Lower leg skin (tissue), 4 donors: ENCODE measurements at regions not wholly inside any gene's neighbourhood (a gene's known extent, or its start where the extent isn't known, plus 50 kb on each side); places are given as distances from the start of the nearest gene placed in this dataset.
A peak's percentile ranks its signal among the peaks of the same experiment; 100 is the strongest.
"Not testable (repeated sequence)": the region's sequence is repeated elsewhere in the genome, so short reads cannot be mapped to it uniquely, and the experiment has no call there.

ENCODE experiments used
- DNase-seq, 2 donors: peaks; one replicate each; pipeline ENCODE4 v3.0.0-alpha.2; 2019; ENCODE audit warnings: low spot score in 2 of 2
- H3K4me3 ChIP-seq: fragments of 200-600 bp; sonication (generic); 2 replicates; pipeline ENCODE4 v1.5.1; 2017; ENCODE audit warnings: mild to moderate bottlenecking, low read depth; ENCODE audit not compliant: poor library complexity, severe bottlenecking
- POLR2A ChIP-seq, 2 donors: fragments of 450-650 bp; IDR thresholded peaks; one replicate each; pipeline ENCODE4 v1.6.1; 2016 to 2017; ENCODE audit warnings: antibody characterized with exemption in 2 of 2, mild to moderate bottlenecking in 1 of 2, moderate library complexity in 1 of 2
- WGBS, 2 donors: methylation state at CpG; one replicate each; pipeline ENCODE4 v1.1.5; 2018; 5-methylcytosine and 5-hydroxymethylcytosine counted together
- intact Hi-C: fragments of 100-400 bp; cut with DNase I; formaldehyde crosslinking; loops from one replicate; pipeline ENCODE4 v1.15.0; 2023; ENCODE audit warnings: low total_unique reads
- TF ChIP-seq, protein P1 (sequence below), 3 donors: fragments of 450-650 bp; IDR thresholded peaks; one replicate each; pipeline ENCODE4 v1.5.1; 2016; ENCODE audit warnings: antibody characterized with exemption in 3 of 3, mild to moderate bottlenecking in 3 of 3, moderate library complexity in 2 of 3

GRCh38 chr21:31801551-31802219 is 69.8 kb upstream of the SCAF4 start:
- H3K4me3 ChIP-seq, result no peak overlapping the region
- WGBS, 2 donors, result 61 to 74% methylated on average over 10 of the region's 10 CpGs
- TF ChIP-seq, protein P1, sequence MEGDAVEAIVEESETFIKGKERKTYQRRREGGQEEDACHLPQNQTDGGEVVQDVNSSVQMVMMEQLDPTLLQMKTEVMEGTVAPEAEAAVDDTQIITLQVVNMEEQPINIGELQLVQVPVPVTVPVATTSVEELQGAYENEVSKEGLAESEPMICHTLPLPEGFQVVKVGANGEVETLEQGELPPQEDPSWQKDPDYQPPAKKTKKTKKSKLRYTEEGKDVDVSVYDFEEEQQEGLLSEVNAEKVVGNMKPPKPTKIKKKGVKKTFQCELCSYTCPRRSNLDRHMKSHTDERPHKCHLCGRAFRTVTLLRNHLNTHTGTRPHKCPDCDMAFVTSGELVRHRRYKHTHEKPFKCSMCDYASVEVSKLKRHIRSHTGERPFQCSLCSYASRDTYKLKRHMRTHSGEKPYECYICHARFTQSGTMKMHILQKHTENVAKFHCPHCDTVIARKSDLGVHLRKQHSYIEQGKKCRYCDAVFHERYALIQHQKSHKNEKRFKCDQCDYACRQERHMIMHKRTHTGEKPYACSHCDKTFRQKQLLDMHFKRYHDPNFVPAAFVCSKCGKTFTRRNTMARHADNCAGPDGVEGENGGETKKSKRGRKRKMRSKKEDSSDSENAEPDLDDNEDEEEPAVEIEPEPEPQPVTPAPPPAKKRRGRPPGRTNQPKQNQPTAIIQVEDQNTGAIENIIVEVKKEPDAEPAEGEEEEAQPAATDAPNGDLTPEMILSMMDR (IDR thresholded peaks at IDR 0.05), result no peak
- no peak for TF ChIP-seq POLR2A (IDR thresholded peaks at IDR 0.05)
- DNase-seq, result no peak
- intact Hi-C loops, result no loop called here

DNA sequence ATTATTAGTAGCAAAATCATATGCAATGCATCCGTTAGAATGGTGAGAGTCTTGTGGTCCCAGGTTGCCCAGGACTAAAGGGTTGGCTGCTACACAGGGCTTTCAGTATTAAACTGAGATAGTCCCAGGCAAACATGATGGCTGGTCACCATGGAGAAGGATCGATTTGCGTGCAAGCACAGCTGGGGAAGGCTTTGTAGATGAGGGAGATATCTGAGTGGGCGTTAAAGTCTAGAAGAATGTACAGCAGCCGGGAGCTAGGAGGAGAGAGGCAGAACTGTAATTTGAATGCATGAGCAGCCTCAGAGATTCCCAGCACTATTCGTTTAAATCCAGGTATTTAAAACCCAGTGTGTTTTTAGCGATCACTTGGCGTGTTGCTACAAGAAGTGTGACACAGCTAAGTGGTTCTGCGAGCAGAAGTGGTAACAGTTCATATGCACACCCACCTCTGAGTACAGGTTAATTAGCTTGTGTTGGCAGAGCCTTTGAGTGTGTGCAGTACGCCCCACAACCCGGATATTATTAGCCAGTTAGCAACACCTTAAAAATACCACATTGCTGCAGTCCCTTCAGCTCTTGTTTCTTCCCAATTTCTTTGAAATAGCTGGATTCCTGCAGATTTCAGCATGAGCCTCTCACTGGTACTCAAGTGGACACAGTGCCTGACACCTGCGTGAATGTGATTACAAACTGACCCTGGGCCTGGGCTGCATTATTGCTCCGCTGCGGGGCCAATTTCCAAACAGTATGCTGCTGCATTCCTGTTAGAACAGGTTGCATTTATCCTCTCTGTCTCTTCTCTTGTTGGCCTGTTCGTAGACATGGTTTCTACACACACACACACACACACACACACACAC is 67.2 kb upstream of the SCAF4 start:
- TF ChIP-seq, protein P1 (IDR thresholded peaks at IDR 0.05), result no peak
- no peak for TF ChIP-seq POLR2A (IDR thresholded peaks at IDR 0.05)
- DNase-seq, result no peak
- no peak overlapping the region for H3K4me3 ChIP-seq
- intact Hi-C loops, result no loop called here
- WGBS, 2 donors, result 51% methylated on average over 15 of the region's 15 CpGs

- intact Hi-C loops, result no loop called here
- no peak for DNase-seq
- no peak for TF ChIP-seq POLR2A (IDR thresholded peaks at IDR 0.05)
- TF ChIP-seq, protein P1 (IDR thresholded peaks at IDR 0.05), result no peak
- 19 to 30% methylated on average over 3 of the region's 3 CpGs for WGBS, 2 donors
- no peak overlapping the region for H3K4me3 ChIP-seq
Measured at GRCh38 chr21:31795992-31796391, 64.1 kb upstream of the SCAF4 start.

- 94 to 95% methylated on average over 5 of the region's 5 CpGs for WGBS, 2 donors
- H3K4me3 ChIP-seq, intact Hi-C loops: not testable (repeated sequence)
- DNase-seq, result peak in 1 of 2 donors; percentile 61
Measured at GRCh38 chr21:31790420-31790819, 58.5 kb upstream of the SCAF4 start.

- no peak for DNase-seq
- WGBS, 2 donors, result 86 to 96% methylated on average over 4 of the region's 4 CpGs
- no peak overlapping the region for H3K4me3 ChIP-seq
- intact Hi-C loops, result loop anchor here (5.0 kb wide), 1 partner anchor 84 kb away; the partner anchor contains the start of gene HUNK
- TF ChIP-seq POLR2A (IDR thresholded peaks at IDR 0.05), result no peak
- TF ChIP-seq, protein P1 (IDR thresholded peaks at IDR 0.05), result no peak
Measured at GRCh38 chr21:31788581-31788980, 56.7 kb upstream of the SCAF4 start.

DNA sequence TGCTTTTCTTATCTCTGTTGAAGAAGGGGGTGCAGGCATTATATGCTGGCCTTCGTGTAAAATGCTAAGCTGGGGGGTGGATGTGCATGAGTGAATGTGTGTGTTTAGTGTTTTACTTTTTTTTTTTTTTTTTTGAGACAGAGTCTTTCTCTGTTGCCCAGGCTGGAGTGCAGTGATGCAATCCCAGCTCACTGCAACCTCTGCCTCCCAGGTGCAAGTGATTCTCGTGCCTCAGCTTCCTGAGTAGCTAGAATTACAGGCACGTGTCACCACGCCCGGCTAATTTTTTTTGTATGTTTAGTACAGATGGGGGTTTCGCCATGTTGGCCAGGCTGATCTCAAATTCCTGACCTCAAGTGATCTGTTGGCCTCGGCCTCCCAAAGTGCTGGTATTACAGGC is 55.8 kb upstream of the SCAF4 start:
- 74 to 76% methylated on average over 7 of the region's 7 CpGs for WGBS, 2 donors
- not testable (repeated sequence) for DNase-seq, H3K4me3 ChIP-seq
- intact Hi-C loops, result loop anchor here (5.0 kb wide), 1 partner anchor 85 kb away; the partner anchor contains the start of gene HUNK
